ENCODE measurements at regions not wholly inside any gene's neighbourhood (a gene's known extent, or its start where the extent isn't known, plus 50 kb on each side); places are given as distances from the start of the nearest gene placed in this dataset.

DNA sequence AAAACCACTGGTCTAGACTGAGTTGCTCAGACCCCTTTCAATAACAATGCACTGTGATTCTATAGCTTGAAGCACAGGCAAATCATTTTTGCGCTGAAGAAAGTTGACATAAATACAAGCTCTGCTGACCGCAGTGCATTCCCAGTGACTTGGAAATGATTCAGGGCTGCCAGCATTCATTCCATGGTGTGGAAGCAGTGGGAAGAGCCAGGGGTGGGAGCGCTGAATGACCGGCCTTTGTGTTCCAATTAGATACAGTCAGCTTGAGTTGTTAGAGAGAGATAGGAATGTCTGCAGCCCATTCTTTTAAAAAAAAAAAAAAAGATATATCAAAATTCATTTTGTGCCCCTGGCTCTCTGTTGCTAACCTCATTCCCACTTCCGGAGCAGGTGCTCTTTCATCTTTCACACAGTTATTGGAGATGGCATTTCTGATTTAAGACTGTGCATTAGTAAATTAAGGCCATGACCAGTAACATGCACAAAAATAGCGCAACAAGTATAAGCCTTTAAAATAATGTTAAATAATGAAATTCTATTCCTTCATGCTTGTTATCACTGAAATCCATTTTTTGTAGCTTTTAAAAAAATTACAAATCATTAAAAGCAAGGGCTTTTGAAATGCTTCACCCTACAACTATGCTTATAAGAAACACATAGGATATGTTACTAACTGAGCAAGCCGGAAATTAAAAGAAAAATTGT, 59.4 kb upstream of the CTLA4 start:
- H3K9me3 Mint-ChIP-seq (ENCODE audit: low read depth) = peaks cover 3% of the 10 kb centered on the region
- H3K27ac Mint-ChIP-seq = peak overlapping the region; percentile 16
- no peaks in the 10 kb centered on the region for H3K36me3 Mint-ChIP-seq
- no peaks in the 10 kb centered on the region for H3K27me3 Mint-ChIP-seq
- peaks cover 87% of the 10 kb centered on the region for H3K4me1 Mint-ChIP-seq (ENCODE audit: low read depth)
- no peak overlapping the region for H3K4me3 Mint-ChIP-seq

DNA sequence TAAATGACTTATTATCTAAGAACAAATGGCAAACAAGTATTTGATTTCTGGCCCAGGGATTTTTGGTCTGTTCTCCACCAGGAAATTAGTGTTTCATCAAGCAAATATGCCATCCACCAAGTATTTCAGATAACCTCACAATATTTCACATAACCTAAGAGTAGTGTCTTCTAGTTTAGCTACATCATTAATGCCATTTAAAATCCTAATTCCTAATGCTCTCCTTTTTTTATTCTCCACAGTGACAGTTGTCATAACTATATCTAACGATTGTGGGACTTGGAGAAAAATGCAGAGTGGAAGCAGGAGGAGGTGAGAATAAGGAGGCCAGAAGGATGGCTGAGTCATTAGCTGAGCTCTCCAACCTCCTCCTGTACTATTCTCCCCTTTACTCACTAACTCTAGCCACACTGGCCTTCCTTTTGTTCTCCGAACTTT, 58.5 kb upstream of the CTLA4 start:
- Mint-ChIP-seq H3K9me3 (ENCODE audit: low read depth) (peaks cover 3% of the 10 kb centered on the region), H3K36me3 (no peaks in the 10 kb centered on the region), H3K27me3 (no peaks in the 10 kb centered on the region), H3K4me3 (no peak overlapping the region), H3K27ac (peak overlapping the region; percentile 29), H3K4me1 (ENCODE audit: low read depth) (peaks cover 87% of the 10 kb centered on the region)

DNA sequence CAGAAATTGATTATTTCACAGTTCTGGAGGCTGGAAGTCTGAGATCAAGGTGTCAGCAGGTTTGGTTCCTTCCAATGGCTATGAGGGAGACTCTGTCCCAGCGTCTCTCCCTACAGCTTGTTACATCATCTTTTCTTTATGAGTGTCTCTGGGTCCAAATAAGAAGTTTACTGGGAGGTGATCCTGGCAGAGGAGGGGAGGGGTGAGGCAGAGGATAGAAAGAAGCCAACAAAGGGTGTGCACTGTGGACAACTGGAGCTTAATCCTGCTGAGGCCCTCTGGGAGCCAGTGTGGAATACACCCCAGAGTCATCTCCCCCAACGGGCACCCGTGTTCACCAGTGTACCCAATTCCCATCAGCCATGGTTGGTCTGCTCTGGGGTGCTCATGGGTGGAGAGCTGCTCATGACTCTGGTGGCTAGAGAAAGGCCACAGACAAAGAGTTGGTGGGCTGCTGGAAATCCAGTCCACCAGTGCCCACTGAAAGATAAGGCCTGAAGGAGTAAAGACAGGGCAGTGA, 57.5 kb upstream of the CTLA4 start:
- H3K4me1 Mint-ChIP-seq (ENCODE audit: low read depth) = peaks cover 86% of the 10 kb centered on the region
- peaks cover 3% of the 10 kb centered on the region for H3K9me3 Mint-ChIP-seq (ENCODE audit: low read depth)
- H3K27me3 Mint-ChIP-seq = no peaks in the 10 kb centered on the region
- peak overlapping the region; percentile 41 for H3K27ac Mint-ChIP-seq
- H3K4me3 Mint-ChIP-seq = no peak overlapping the region
- H3K36me3 Mint-ChIP-seq = no peaks in the 10 kb centered on the region

DNA sequence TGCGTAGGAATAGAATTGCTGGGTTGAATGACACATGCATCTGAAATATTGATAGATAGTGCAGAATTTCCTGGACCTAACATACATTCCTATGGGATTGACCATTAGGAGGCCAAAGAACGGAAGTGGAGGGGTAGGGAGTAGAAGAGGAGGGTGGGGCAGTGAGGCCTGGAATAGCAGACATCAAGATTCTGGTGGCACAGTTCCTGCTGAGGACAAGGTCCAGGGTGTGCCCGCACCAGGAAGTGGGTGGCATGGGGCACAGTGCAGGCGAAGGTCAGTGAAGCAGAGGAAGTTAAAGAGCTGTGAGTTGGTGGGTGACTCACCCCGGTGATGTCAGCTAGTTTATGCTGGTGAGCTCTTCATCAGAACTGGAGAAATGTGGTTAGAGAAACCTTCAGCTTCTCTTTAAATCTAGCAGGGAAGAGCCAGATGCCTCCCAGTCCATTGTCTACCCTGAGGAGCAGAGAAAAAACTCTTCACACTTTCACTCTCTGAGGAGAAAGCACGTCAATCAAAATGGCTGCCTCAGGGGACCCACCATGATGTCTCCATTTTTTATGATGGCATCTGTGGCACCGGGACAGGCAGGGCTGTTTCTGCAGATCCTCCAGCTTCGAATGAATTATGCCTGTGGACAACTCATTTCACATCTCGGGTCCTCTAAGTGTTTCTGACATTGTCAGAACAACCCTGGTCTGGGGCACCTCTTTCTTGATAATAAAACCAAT, 55.9 kb upstream of the CTLA4 start:
- Mint-ChIP-seq H3K27ac (peak overlapping the region; percentile 86), H3K4me1 (ENCODE audit: low read depth) (peaks cover 81% of the 10 kb centered on the region), H3K9me3 (ENCODE audit: low read depth) (no peaks in the 10 kb centered on the region), H3K4me3 (peak overlapping the region; percentile 36), H3K27me3 (no peaks in the 10 kb centered on the region), H3K36me3 (no peaks in the 10 kb centered on the region)

GRCh38 chr2:203812294-203813221, 55.0 kb upstream of the CTLA4 start:
- Mint-ChIP-seq H3K4me1 (ENCODE audit: low read depth) (peaks cover 74% of the 10 kb centered on the region), H3K9me3 (ENCODE audit: low read depth) (no peaks in the 10 kb centered on the region), H3K4me3 (no peak overlapping the region), H3K27me3 (no peaks in the 10 kb centered on the region), H3K36me3 (no peaks in the 10 kb centered on the region), H3K27ac (peak overlapping the region; percentile 86)

DNA sequence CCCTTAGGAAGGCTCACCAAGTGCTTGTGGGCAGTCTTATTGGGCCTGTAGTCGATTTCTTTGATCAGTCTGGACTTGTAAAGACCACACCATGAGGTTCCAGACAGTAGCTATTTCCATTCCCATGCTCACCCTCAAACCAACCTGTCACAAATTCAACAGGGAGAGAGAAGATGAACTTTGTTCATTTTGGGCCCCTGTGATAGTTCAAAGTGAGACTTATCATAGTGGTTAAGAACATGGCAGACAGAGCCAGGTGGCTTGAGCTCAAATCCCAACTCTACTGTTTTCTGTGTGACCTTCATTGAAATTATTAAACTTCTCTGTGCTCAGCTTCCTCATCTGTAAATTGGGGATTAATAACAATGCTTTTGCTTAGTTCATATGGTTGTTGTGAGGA, 53.9 kb upstream of the CTLA4 start:
- Mint-ChIP-seq H3K36me3 (no peaks in the 10 kb centered on the region), H3K4me1 (ENCODE audit: low read depth) (peaks cover 66% of the 10 kb centered on the region), H3K4me3 (no peak overlapping the region), H3K27me3 (no peaks in the 10 kb centered on the region), H3K9me3 (ENCODE audit: low read depth) (no peaks in the 10 kb centered on the region), H3K27ac (peak overlapping the region; percentile 86)

- no peaks in the 10 kb centered on the region for H3K27me3 Mint-ChIP-seq
- H3K36me3 Mint-ChIP-seq = no peaks in the 10 kb centered on the region
- H3K4me1 Mint-ChIP-seq (ENCODE audit: low read depth) = peaks cover 54% of the 10 kb centered on the region
- H3K9me3 Mint-ChIP-seq (ENCODE audit: low read depth) = no peaks in the 10 kb centered on the region
- H3K27ac Mint-ChIP-seq = peak overlapping the region; percentile 94
- peak overlapping the region; percentile 80 for H3K4me3 Mint-ChIP-seq
Observed at GRCh38 chr2:203814661-203815540, 52.7 kb upstream of the CTLA4 start.

DNA sequence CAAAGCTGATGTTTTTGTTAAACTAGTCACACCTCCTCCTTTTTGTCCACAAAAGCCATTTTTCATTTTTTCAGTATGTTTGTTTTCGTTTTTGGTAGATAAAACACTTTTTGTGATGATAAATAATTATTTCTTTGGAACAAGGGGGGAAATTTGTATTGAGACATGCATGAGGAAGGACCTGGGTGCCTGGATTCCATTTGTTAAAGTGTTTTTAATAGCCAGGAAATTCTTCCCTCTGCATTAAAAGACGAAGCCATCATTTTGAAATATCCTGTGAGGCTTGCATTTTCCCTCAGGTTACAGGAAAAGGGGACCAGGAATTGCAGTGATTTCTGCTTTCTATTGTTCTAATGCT, 52.1 kb upstream of the CTLA4 start:
- Mint-ChIP-seq H3K4me1 (ENCODE audit: low read depth) (peaks cover 49% of the 10 kb centered on the region), H3K9me3 (ENCODE audit: low read depth) (no peaks in the 10 kb centered on the region), H3K27ac (peak overlapping the region; percentile 94), H3K4me3 (peak overlapping the region; percentile 80), H3K36me3 (no peaks in the 10 kb centered on the region), H3K27me3 (no peaks in the 10 kb centered on the region)

- Mint-ChIP-seq H3K4me3 (no peak overlapping the region), H3K27ac (no peak overlapping the region), H3K4me1 (ENCODE audit: low read depth) (peaks cover 35% of the 10 kb centered on the region), H3K9me3 (ENCODE audit: low read depth) (no peaks in the 10 kb centered on the region), H3K36me3 (no peaks in the 10 kb centered on the region), H3K27me3 (no peaks in the 10 kb centered on the region)
Observed at GRCh38 chr2:203817147-203817546, 50.4 kb upstream of the CTLA4 start.
